Small intestine (tissue), 7 donors: ENCODE measurements at regions not wholly inside any gene's neighbourhood (a gene's known extent, or its start where the extent isn't known, plus 50 kb on each side); places are given as distances from the start of the nearest gene placed in this dataset.
"Not testable (repeated sequence)": the region's sequence is repeated elsewhere in the genome, so short reads cannot be mapped to it uniquely, and the experiment has no call there.

ENCODE experiments used
- DNase-seq, 2 donors: peaks; one replicate each; pipeline versions ENCODE4 v3.0.0 to v3.0.0-alpha.2; 2013
- FAIRE-seq: peaks from 2 replicates; lab custom pipeline; 2012; peaks lifted over from hg19 to GRCh38; lab: Jason Lieb, UNC
- H3K27ac ChIP-seq, 3 donors: one replicate each; pipeline ENCODE4 v1.5.1; 2013; ENCODE audit warnings: low read length in 2 of 3, mild to moderate bottlenecking in 2 of 3, control low read depth in 1 of 3, inconsistent platforms in 1 of 3, low read depth in 1 of 3, moderate library complexity in 1 of 3
- H3K27me3 ChIP-seq, 3 donors: one replicate each; pipeline ENCODE4 v1.6.1; 2013; ENCODE audit warnings: low read length in 3 of 3, inconsistent platforms in 1 of 3; ENCODE audit not compliant: control insufficient read depth in 3 of 3, insufficient read depth in 3 of 3
- H3K36me3 ChIP-seq, 3 donors: one replicate each; pipeline ENCODE4 v1.6.1; 2013; ENCODE audit warnings: low read length in 3 of 3, inconsistent platforms in 1 of 3, low read depth in 1 of 3, mild to moderate bottlenecking in 1 of 3, moderate library complexity in 1 of 3; ENCODE audit not compliant: control insufficient read depth in 3 of 3, insufficient read depth in 2 of 3
- H3K4me1 ChIP-seq, 3 donors: one replicate each; pipeline ENCODE4 v1.6.1; 2013; ENCODE audit warnings: low read length in 2 of 3, inconsistent platforms in 1 of 3, low read depth in 1 of 3, mild to moderate bottlenecking in 1 of 3, moderate library complexity in 1 of 3; ENCODE audit not compliant: control insufficient read depth in 3 of 3, insufficient read depth in 2 of 3
- H3K4me3 ChIP-seq, 3 donors: one replicate each; pipeline ENCODE4 v1.5.1; 2013; ENCODE audit warnings: low read length in 3 of 3, control low read depth in 1 of 3, inconsistent platforms in 1 of 3, low read depth in 1 of 3, mild to moderate bottlenecking in 1 of 3, moderate library complexity in 1 of 3
- H3K9me3 ChIP-seq, 2 donors: one replicate each; pipeline ENCODE4 v1.6.1; 2013; ENCODE audit warnings: low read depth in 1 of 2, low read length in 1 of 2; ENCODE audit not compliant: control insufficient read depth in 2 of 2, insufficient read depth in 1 of 2
- WGBS, 3 donors: extraction: QIAGEN DNeasy Blood & Tissue Kit; methylation state at CpG; one replicate each; pipeline ENCODE4 v1.1.7; 2013; 5-methylcytosine and 5-hydroxymethylcytosine counted together
- donor health status: healthy with polysubstance abuse.
- donor health status: control.
- donor health status: control.
- donor health status: Bipolar disorder and iron deficiency.
- donor health status: healthy.

GRCh38 chr5:148739524-148739923 is 85.2 kb upstream of the HTR4 start:
- Histone ChIP-seq H3K27ac (no peak overlapping the region), H3K36me3 (no peaks in the 10 kb centered on the region), H3K4me1 (no peaks in the 10 kb centered on the region), H3K4me3 (no peak overlapping the region), H3K27me3 (no peaks in the 10 kb centered on the region), H3K9me3 (no peaks in the 10 kb centered on the region)
- FAIRE-seq, result no peak
- WGBS, 3 donors, result 51 to 63% (median 57%) methylated on average over 2 of the region's 2 CpGs
- DNase-seq, result no peak

GRCh38 chr5:148740079-148740858 is 85.9 kb upstream of the HTR4 start:
- no peak overlapping the region for H3K27ac ChIP-seq
- 80 to 84% (median 81%) methylated on average over 8 of the region's 8 CpGs for WGBS, 3 donors

GRCh38 chr5:148740966-148741742 is 85.3 kb upstream of the ADRB2 start:
- no peak for FAIRE-seq
- H3K27ac ChIP-seq, result peak overlapping the region in 1 of 3 donors; percentile 24

More at GRCh38 chr5:148740079-148740858, 85.9 kb upstream of the HTR4 start:
- Histone ChIP-seq H3K36me3 (no peaks in the 10 kb centered on the region), H3K27me3 (no peaks in the 10 kb centered on the region), H3K9me3 (no peaks in the 10 kb centered on the region), H3K4me1 (no peaks in the 10 kb centered on the region), H3K4me3 (no peak overlapping the region)
- FAIRE-seq, result no peak
- DNase-seq, result no peak

GRCh38 chr5:148741766-148742165 is 84.6 kb upstream of the ADRB2 start:
- not testable (repeated sequence) for H3K4me1 ChIP-seq, H3K9me3 ChIP-seq, DNase-seq, FAIRE-seq, H3K36me3 ChIP-seq, H3K27me3 ChIP-seq, H3K4me3 ChIP-seq, H3K27ac ChIP-seq
- 55 to 67% (median 63%) methylated on average over 3 of the region's 3 CpGs for WGBS, 3 donors

More at GRCh38 chr5:148740966-148741742, 85.3 kb upstream of the ADRB2 start:
- peak; percentile 63 to 70 for DNase-seq
- Histone ChIP-seq H3K4me3 (no peak overlapping the region), H3K9me3 (no peaks in the 10 kb centered on the region), H3K36me3 (no peaks in the 10 kb centered on the region), H3K4me1 (no peaks in the 10 kb centered on the region), H3K27me3 (no peaks in the 10 kb centered on the region)
- 42 to 52% (median 50%) methylated on average over 9 of the region's 9 CpGs for WGBS, 3 donors

GRCh38 chr5:148744380-148744779 is 82.0 kb upstream of the ADRB2 start:
- not testable (repeated sequence) for H3K9me3 ChIP-seq, H3K36me3 ChIP-seq, H3K27ac ChIP-seq, H3K4me3 ChIP-seq, H3K4me1 ChIP-seq, H3K27me3 ChIP-seq, FAIRE-seq, DNase-seq
- WGBS, 3 donors, result 93 to 100% (median 98%) methylated on average over 1 of the region's 1 CpG

- Histone ChIP-seq H3K9me3 (no peaks in the 10 kb centered on the region), H3K27ac (no peak overlapping the region), H3K4me1 (no peaks in the 10 kb centered on the region), H3K27me3 (no peaks in the 10 kb centered on the region), H3K36me3 (no peaks in the 10 kb centered on the region), H3K4me3 (no peak overlapping the region)
- FAIRE-seq, result no peak
- WGBS, 3 donors, result 32 to 51% (median 45%) methylated on average over 2 of the region's 2 CpGs
- DNase-seq, result no peak
Observed at GRCh38 chr5:148746826-148747535, 79.4 kb upstream of the ADRB2 start.

- 34 to 48% (median 46%) methylated on average over 2 of the region's 2 CpGs for WGBS, 3 donors
- no peak overlapping the region for H3K27ac ChIP-seq
- no peaks in the 10 kb centered on the region for H3K9me3 ChIP-seq
- H3K27me3 ChIP-seq, result no peaks in the 10 kb centered on the region
- DNase-seq, result no peak
- no peaks in the 10 kb centered on the region for H3K4me1 ChIP-seq
- H3K36me3 ChIP-seq, result no peaks in the 10 kb centered on the region
- H3K4me3 ChIP-seq, result no peak overlapping the region
- FAIRE-seq, result no peak
Observed at GRCh38 chr5:148747536-148747906, 78.9 kb upstream of the ADRB2 start.

GRCh38 chr5:148748702-148749392 is 77.6 kb upstream of the ADRB2 start:
- Histone ChIP-seq H3K27me3 (no peaks in the 10 kb centered on the region), H3K4me1 (no peaks in the 10 kb centered on the region), H3K36me3 (no peaks in the 10 kb centered on the region), H3K9me3 (no peaks in the 10 kb centered on the region), H3K27ac (no peak overlapping the region), H3K4me3 (no peak overlapping the region)
- FAIRE-seq (no peak), DNase-seq (no peak)
- WGBS, 3 donors, result 79 to 83% (median 81%) methylated on average over 4 of the region's 4 CpGs
